Hepatic stellate cell (primary cell): ENCODE measurements at regions not wholly inside any gene's neighbourhood (a gene's known extent, or its start where the extent isn't known, plus 50 kb on each side); places are given as distances from the start of the nearest gene placed in this dataset.

Source experiments
- DNase-seq: peaks from one replicate; pipeline ENCODE4 v3.0.0; 2011; ENCODE audit warnings: low spot score

GRCh38 chr11:2083411-2083810 is 55.8 kb downstream of the IGF2 start:
- DNase-seq, result no peak

- peak; percentile 77 for DNase-seq
Observed at GRCh38 chr11:2077061-2077802, 62.0 kb downstream of the IGF2 start.

- DNase-seq, result no peak
Observed at GRCh38 chr11:2076441-2076840, 62.7 kb downstream of the IGF2 start.

GRCh38 chr11:2074266-2074825 is 64.8 kb downstream of the IGF2 start:
- DNase-seq, result no peak

- no peak for DNase-seq
Observed at GRCh38 chr11:2072551-2073261, 66.5 kb downstream of the IGF2 start.

GRCh38 chr11:2071748-2072385 is 67.3 kb downstream of the IGF2 start:
- DNase-seq, result no peak
